ENCODE measurements at regions not wholly inside any gene's neighbourhood (a gene's known extent, or its start where the extent isn't known, plus 50 kb on each side); places are given as distances from the start of the nearest gene placed in this dataset.
A peak's percentile ranks its signal among the peaks of the same experiment; 100 is the strongest.

DNA sequence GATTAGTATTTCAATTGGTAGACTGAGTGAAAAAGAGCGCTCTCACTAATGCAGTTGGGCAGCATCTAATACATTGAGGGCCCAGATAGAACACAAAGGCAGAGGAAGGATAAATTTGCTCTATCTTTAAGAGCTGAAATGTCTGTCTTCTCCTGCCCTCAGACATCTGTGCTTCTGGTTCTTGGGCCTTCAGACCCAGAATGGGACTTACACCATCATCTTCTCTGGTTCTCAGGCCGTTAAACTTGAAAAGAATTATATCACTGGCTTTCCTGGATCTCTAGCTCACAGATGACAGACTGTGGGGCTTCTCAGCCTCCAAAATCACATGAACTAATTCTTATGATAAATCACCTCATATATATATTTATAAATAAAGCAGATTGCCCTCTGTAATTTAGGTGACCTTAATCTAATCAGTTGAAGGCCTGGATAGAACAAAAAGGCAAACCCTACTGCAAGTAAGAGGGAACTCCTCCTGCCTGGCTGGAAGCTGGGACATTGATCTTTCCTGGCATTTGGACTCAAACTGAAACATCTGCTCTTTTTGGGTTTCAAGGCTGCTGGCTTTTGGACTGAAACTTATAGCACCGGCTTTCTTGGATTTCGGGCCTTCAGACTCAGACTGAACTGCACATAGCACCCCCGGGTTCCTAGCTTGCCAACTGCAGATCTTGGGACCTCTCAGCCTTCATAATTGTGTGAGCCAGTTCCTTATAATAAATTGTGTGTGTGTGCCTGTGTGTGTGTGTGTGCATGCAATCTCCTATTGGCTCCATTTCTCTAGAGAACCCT is 390.4 kb upstream of the PLXNA2 start:
- no peaks in the 10 kb centered on the region for H3K36me3 ChIP-seq (ENCODE audit: control insufficient read depth in 2 of 3, insufficient read depth in 3 of 3, low read length in 3 of 3)
- no peak overlapping the region for H3K4me3 ChIP-seq (ENCODE audit: low read length in 3 of 3)
- no peak overlapping the region for H3K27ac ChIP-seq (ENCODE audit: low read depth in 2 of 2, low read length in 2 of 2)
- no peaks in the 10 kb centered on the region for H3K4me1 ChIP-seq (ENCODE audit: control insufficient read depth in 2 of 3, insufficient read depth in 2 of 3, low read depth in 1 of 3, low read length in 3 of 3)
- H3K9me3 ChIP-seq (ENCODE audit: control insufficient read depth in 2 of 3, insufficient read depth in 1 of 3, low read length in 3 of 3): no peaks in the 10 kb centered on the region
- intact Hi-C loops (cut with DNase I): no loop called here
- TF ChIP-seq, protein P1, sequence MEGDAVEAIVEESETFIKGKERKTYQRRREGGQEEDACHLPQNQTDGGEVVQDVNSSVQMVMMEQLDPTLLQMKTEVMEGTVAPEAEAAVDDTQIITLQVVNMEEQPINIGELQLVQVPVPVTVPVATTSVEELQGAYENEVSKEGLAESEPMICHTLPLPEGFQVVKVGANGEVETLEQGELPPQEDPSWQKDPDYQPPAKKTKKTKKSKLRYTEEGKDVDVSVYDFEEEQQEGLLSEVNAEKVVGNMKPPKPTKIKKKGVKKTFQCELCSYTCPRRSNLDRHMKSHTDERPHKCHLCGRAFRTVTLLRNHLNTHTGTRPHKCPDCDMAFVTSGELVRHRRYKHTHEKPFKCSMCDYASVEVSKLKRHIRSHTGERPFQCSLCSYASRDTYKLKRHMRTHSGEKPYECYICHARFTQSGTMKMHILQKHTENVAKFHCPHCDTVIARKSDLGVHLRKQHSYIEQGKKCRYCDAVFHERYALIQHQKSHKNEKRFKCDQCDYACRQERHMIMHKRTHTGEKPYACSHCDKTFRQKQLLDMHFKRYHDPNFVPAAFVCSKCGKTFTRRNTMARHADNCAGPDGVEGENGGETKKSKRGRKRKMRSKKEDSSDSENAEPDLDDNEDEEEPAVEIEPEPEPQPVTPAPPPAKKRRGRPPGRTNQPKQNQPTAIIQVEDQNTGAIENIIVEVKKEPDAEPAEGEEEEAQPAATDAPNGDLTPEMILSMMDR (IDR thresholded peaks at IDR 0.05; ENCODE audit: borderline replicate concordance, extremely low read depth, insufficient read depth): no peak
- FAIRE-seq: no peak
- no peak overlapping the region for H3K9ac ChIP-seq (ENCODE audit: low read length in 3 of 3)
- H3K27me3 ChIP-seq (ENCODE audit: control insufficient read depth, insufficient read depth, low read length): no peaks in the 10 kb centered on the region
- DNase-seq: no peak

GRCh38 chr1:208637181-208637580 is 393.0 kb upstream of the PLXNA2 start:
- Histone ChIP-seq H3K4me3 (ENCODE audit: low read length in 3 of 3) (no peak overlapping the region), H3K9ac (ENCODE audit: low read length in 3 of 3) (no peak overlapping the region), H3K27me3 (ENCODE audit: control insufficient read depth, insufficient read depth, low read length) (no peaks in the 10 kb centered on the region), H3K4me1 (ENCODE audit: control insufficient read depth in 2 of 3, insufficient read depth in 2 of 3, low read depth in 1 of 3, low read length in 3 of 3) (no peaks in the 10 kb centered on the region), H3K9me3 (ENCODE audit: control insufficient read depth in 2 of 3, insufficient read depth in 1 of 3, low read length in 3 of 3) (no peaks in the 10 kb centered on the region), H3K27ac (ENCODE audit: low read depth in 2 of 2, low read length in 2 of 2) (no peak overlapping the region), H3K36me3 (ENCODE audit: control insufficient read depth in 2 of 3, insufficient read depth in 3 of 3, low read length in 3 of 3) (no peaks in the 10 kb centered on the region)
- no peak for FAIRE-seq
- intact Hi-C loops (cut with DNase I): no loop called here
- DNase-seq: peak in 2 of 5 donors; percentile 27 to 46
- TF ChIP-seq, protein P1 (IDR thresholded peaks at IDR 0.05; ENCODE audit: borderline replicate concordance, extremely low read depth, insufficient read depth): no peak

GRCh38 chr1:208639382-208639781 is 395.2 kb upstream of the PLXNA2 start:
- Histone ChIP-seq H3K4me1 (ENCODE audit: control insufficient read depth in 2 of 3, insufficient read depth in 2 of 3, low read depth in 1 of 3, low read length in 3 of 3) (no peaks in the 10 kb centered on the region), H3K27ac (ENCODE audit: low read depth in 2 of 2, low read length in 2 of 2) (no peak overlapping the region), H3K9me3 (ENCODE audit: control insufficient read depth in 2 of 3, insufficient read depth in 1 of 3, low read length in 3 of 3) (no peaks in the 10 kb centered on the region), H3K4me3 (ENCODE audit: low read length in 3 of 3) (no peak overlapping the region), H3K27me3 (ENCODE audit: control insufficient read depth, insufficient read depth, low read length) (no peaks in the 10 kb centered on the region), H3K36me3 (ENCODE audit: control insufficient read depth in 2 of 3, insufficient read depth in 3 of 3, low read length in 3 of 3) (no peaks in the 10 kb centered on the region), H3K9ac (ENCODE audit: low read length in 3 of 3) (no peak overlapping the region)
- DNase-seq (no peak), FAIRE-seq (no peak)
- intact Hi-C loops (cut with DNase I): no loop called here
- TF ChIP-seq, protein P1 (IDR thresholded peaks at IDR 0.05; ENCODE audit: borderline replicate concordance, extremely low read depth, insufficient read depth): no peak
